Caco-2 (cell line): ENCODE measurements at regions not wholly inside any gene's neighbourhood (a gene's known extent, or its start where the extent isn't known, plus 50 kb on each side); places are given as distances from the start of the nearest gene placed in this dataset.

Experiments
- BruUV-seq: library from RNA; stranded (reverse); fragments of 400-500 nt; replicated peaks from 2 replicates; lab custom pipeline; 2021; lab: Mats Ljungman, UMichigan
- CTCF ChIA-PET: fragments of 300-600 bp; sonication (Branson Sonifier 250); formaldehyde crosslinking; loops from one replicate; lab custom pipeline; 2022; ENCODE audit warnings: antibody characterized with exemption; lab: Charles Lee
- POLR2A ChIA-PET: fragments of 300-600 bp; sonication (Branson Sonifier 250); formaldehyde crosslinking; loops from one replicate; lab custom pipeline; 2022; ENCODE audit warnings: antibody characterized with exemption; lab: Charles Lee
- DNase-seq, 2 experiments: peaks; one replicate each; pipeline versions ENCODE4 v3.0.0 to v3.0.0-alpha.2; 2020 to 2022
- H3K27me3 ChIP-seq: replicated peaks from 2 replicates; pipeline ENCODE4 v1.6.0; 2011; ENCODE audit warnings: low read length; ENCODE audit not compliant: control insufficient read depth, insufficient read depth
- H3K36me3 ChIP-seq: 2 replicates; pipeline ENCODE4 v1.5.1; 2011; ENCODE audit warnings: low read length; ENCODE audit not compliant: control insufficient read depth, insufficient read depth
- H3K4me1 ChIP-seq: fragments of 250-450 bp; sonication (Bioruptor Pico); 2 replicates; pipeline ENCODE4 v1.5.1; 2020; ENCODE audit warnings: mild to moderate bottlenecking
- H3K4me3 ChIP-seq: 2 replicates; pipeline ENCODE4 v1.5.1; 2011; ENCODE audit warnings: low read depth, mild to moderate bottlenecking, control low read depth, low read length
- H3K9me3 ChIP-seq: fragments of 250-450 bp; sonication (Bioruptor Pico); 2 replicates; pipeline ENCODE4 v1.5.1; 2020; ENCODE audit warnings: mild to moderate bottlenecking, moderate library complexity
- H3K27ac Mint-ChIP-seq: one replicate; pipeline ENCODE4 v1.8.0; 2022; ENCODE audit warnings: mixed read lengths; ENCODE audit not compliant: unreplicated experiment
- H3K27me3 Mint-ChIP-seq: one replicate; pipeline ENCODE4 v1.8.0; 2022; ENCODE audit warnings: mixed read lengths; ENCODE audit not compliant: insufficient read depth, unreplicated experiment
- H3K36me3 Mint-ChIP-seq: one replicate; pipeline ENCODE4 v1.8.0; 2022; ENCODE audit warnings: mild to moderate bottlenecking, mixed read lengths; ENCODE audit not compliant: insufficient read depth, unreplicated experiment
- H3K4me1 Mint-ChIP-seq: one replicate; pipeline ENCODE4 v1.8.0; 2022; ENCODE audit warnings: low read depth, mixed read lengths; ENCODE audit not compliant: unreplicated experiment
- H3K4me3 Mint-ChIP-seq: one replicate; pipeline ENCODE4 v1.8.0; 2022; ENCODE audit warnings: mild to moderate bottlenecking, moderate library complexity, mixed read lengths; ENCODE audit not compliant: unreplicated experiment
- H3K9me3 Mint-ChIP-seq: one replicate; pipeline ENCODE4 v1.8.0; 2022; ENCODE audit warnings: mixed read lengths; ENCODE audit not compliant: unreplicated experiment
- CTCF ChIP-seq, 2 experiments: fragments of 200-600 bp in 1 of 2; IDR thresholded peaks; 1 replicate in 1 of 2; 2 replicates in 1 of 2; pipeline versions ENCODE4 v1.5.1 to v1.8.0; 2011 to 2022; ENCODE audit warnings: antibody characterized with exemption in 1 of 2, control low read depth in 1 of 2, inconsistent platforms in 1 of 2, low read depth in 1 of 2, low read length in 1 of 2, mild to moderate bottlenecking in 1 of 2, moderate library complexity in 1 of 2; ENCODE audit not compliant: insufficient read depth in 1 of 2, severe bottlenecking in 1 of 2, unreplicated experiment in 1 of 2
- intact Hi-C: fragments of 100-400 bp; cut with micrococcal nuclease; formaldehyde crosslinking; loops from one replicate; pipeline ENCODE4 v1.10.0; 2022; ENCODE audit not compliant: unreplicated experiment

- ChIA-PET CTCF (no interaction called here), POLR2A (no interaction called here)
- no peak overlapping the region for H3K4me3 ChIP-seq
- Mint-ChIP-seq H3K4me1 (no peaks in the 10 kb centered on the region), H3K27ac (no peak overlapping the region), H3K27me3 (no peaks in the 10 kb centered on the region), H3K9me3 (no peaks in the 10 kb centered on the region), H3K4me3 (no peak overlapping the region), H3K36me3 (no peaks in the 10 kb centered on the region)
- no peaks in the 10 kb centered on the region for H3K9me3 ChIP-seq
- intact Hi-C loops = no loop called here
- no TSS peak for BruUV-seq
- DNase-seq = no peak
- no peak for TF ChIP-seq CTCF (IDR thresholded peaks at IDR 0.05; ENCODE audit: insufficient read depth in 1 of 2, low read depth in 1 of 2, low read length in 1 of 2, severe bottlenecking in 1 of 2, unreplicated experiment in 1 of 2)
- H3K27me3 ChIP-seq = no peaks in the 10 kb centered on the region
- no peaks in the 10 kb centered on the region for H3K36me3 ChIP-seq
- no peaks in the 10 kb centered on the region for H3K4me1 ChIP-seq
Observed at GRCh38 chr5:2493356-2493755, 258.1 kb downstream of the IRX2 start.

- ChIA-PET CTCF (no interaction called here), POLR2A (no interaction called here)
- Histone ChIP-seq H3K4me1 (no peaks in the 10 kb centered on the region), H3K36me3 (no peaks in the 10 kb centered on the region), H3K9me3 (no peaks in the 10 kb centered on the region), H3K27me3 (no peaks in the 10 kb centered on the region), H3K4me3 (no peak overlapping the region)
- BruUV-seq = no TSS peak
- no peak for TF ChIP-seq CTCF (IDR thresholded peaks at IDR 0.05; ENCODE audit: insufficient read depth in 1 of 2, low read depth in 1 of 2, low read length in 1 of 2, severe bottlenecking in 1 of 2, unreplicated experiment in 1 of 2)
- H3K9me3 Mint-ChIP-seq = no peaks in the 10 kb centered on the region
- no peak for DNase-seq
- no peaks in the 10 kb centered on the region for H3K36me3 Mint-ChIP-seq
- H3K4me3 Mint-ChIP-seq = no peak overlapping the region
- H3K27ac Mint-ChIP-seq = no peak overlapping the region
- intact Hi-C loops = no loop called here
- H3K27me3 Mint-ChIP-seq = no peaks in the 10 kb centered on the region
- no peaks in the 10 kb centered on the region for H3K4me1 Mint-ChIP-seq
Observed at GRCh38 chr5:2492476-2492875, 259.0 kb downstream of the IRX2 start.

- Mint-ChIP-seq H3K27me3 (no peaks in the 10 kb centered on the region), H3K4me1 (no peaks in the 10 kb centered on the region), H3K4me3 (no peak overlapping the region), H3K36me3 (no peaks in the 10 kb centered on the region), H3K27ac (no peak overlapping the region), H3K9me3 (no peaks in the 10 kb centered on the region)
- no TSS peak for BruUV-seq
- no peak overlapping the region for H3K4me3 ChIP-seq
- H3K9me3 ChIP-seq = no peaks in the 10 kb centered on the region
- POLR2A ChIA-PET = no interaction called here
- H3K4me1 ChIP-seq = no peaks in the 10 kb centered on the region
- no peak for TF ChIP-seq CTCF (IDR thresholded peaks at IDR 0.05; ENCODE audit: insufficient read depth in 1 of 2, low read depth in 1 of 2, low read length in 1 of 2, severe bottlenecking in 1 of 2, unreplicated experiment in 1 of 2)
- no peak for DNase-seq
- CTCF ChIA-PET = no interaction called here
- no peaks in the 10 kb centered on the region for H3K27me3 ChIP-seq
- no peaks in the 10 kb centered on the region for H3K36me3 ChIP-seq
- intact Hi-C loops = no loop called here
Observed at GRCh38 chr5:2491846-2492245, 259.6 kb downstream of the IRX2 start.
